NCI-H1105 (cell line): ENCODE measurements at regions not wholly inside any gene's neighbourhood (a gene's known extent, or its start where the extent isn't known, plus 50 kb on each side); places are given as distances from the start of the nearest gene placed in this dataset.
"Not testable (repeated sequence)": the region's sequence is repeated elsewhere in the genome, so short reads cannot be mapped to it uniquely, and the experiment has no call there.

Experiments used
- DNase-seq: peaks from one replicate; lab custom pipeline; 2025; lab: John Stamatoyannopoulos, UW

- DNase-seq = not testable (repeated sequence)
These were observed 161.8 kb downstream of the GOSR1 start for GRCh38 chr17:30638968-30639367.

DNA sequence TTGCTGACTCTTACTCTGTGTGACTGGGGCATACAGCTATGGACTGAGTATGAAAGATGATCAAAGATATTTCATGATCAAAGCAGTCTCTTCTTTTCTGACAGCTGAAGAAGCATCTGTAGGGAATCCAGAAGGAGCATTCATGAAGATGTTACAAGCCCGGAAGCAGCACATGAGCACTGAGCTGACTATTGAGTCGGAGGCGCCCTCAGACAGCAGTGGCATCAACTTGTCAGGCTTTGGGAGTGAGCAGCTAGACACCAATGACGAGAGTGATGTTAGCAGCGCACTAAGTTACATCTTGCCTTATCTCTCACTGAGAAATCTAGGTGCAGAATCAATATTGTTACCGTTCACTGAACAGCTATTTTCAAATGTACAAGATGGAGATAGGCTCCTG lies 154.4 kb downstream of the GOSR1 start:
- DNase-seq = not testable (repeated sequence)

GRCh38 chr17:30625380-30625779 lies 148.2 kb downstream of the GOSR1 start:
- DNase-seq = not testable (repeated sequence)

GRCh38 chr17:30624180-30624579 lies 147.0 kb downstream of the GOSR1 start:
- DNase-seq = not testable (repeated sequence)

GRCh38 chr17:30609682-30610081 lies 132.5 kb downstream of the GOSR1 start:
- DNase-seq = not testable (repeated sequence)

DNA sequence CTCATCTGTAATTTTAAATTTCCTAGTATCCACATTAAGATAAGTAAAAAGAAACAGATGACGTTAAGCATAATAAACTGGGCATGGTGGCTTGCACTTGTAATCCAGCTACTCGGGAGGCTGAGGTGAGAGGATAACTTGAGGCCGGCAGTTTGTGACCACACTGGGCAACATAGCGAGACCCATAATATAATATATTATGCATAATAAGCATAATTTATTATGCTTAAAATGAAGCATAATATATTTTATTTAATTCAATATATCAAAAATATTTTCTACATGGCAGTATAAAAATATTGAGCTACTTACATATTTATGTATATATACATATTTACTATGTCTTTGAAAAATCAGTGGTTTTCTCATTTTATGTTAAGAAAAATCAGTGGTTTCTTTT lies 128.3 kb downstream of the GOSR1 start:
- no peak for DNase-seq

DNA sequence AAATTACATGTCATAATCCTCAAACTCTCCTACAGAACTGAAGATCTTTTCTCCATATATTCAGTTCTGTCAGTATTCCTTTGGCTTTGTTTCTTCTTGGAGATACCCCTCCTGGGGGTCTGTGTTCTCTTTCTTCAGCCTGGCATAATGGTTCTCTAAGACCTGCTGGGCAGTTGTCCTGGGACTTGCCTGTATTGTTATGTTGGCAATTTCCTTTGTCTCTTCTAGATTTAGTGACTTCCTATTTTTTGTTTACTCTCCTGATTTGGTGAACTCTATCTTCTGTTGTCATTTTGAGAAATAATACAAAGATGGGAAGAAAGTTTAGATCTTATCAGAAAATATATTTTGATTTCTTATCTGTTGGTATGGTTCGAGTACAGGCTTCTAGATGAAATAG lies 127.8 kb downstream of the GOSR1 start:
- DNase-seq = no peak

DNA sequence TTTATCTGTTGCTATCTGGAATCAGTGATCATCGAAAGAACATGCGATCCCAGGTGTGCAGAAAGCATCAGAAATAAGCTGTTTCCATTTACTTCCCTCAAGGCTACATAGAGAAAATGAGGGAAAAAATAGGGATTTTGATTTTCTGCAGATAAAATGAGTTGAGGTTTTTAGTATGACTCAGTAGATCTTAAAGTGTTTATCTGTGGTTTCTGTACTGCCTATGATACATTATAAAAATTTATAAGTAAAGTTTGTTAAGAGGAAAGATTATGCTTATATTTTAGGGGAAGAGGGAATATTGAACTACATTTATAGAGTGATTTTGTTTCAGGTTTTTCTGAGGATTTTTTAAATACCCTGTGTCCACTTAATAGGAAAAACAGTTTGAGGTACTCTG lies 125.2 kb downstream of the GOSR1 start:
- DNase-seq = not testable (repeated sequence)

DNA sequence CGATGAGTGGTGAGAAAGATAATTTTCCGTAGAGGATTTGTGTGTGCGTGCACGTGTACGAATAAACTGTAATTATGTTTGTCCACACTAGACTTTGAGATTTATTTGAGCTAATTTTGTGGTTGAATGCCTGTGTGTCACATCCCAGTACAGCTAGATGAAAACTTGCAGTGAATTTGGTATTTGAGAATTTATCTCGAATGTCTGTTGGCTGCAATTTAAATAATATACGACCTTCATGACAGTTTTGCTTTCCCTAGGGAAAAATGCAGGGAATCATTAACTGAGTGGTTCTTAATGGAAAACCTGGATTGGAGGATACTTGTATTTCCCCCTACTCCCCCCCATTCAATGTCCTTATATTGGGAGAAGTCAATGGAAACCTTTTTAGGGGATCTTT lies 124.8 kb downstream of the GOSR1 start:
- not testable (repeated sequence) for DNase-seq

GRCh38 chr17:30600830-30601494 lies 123.8 kb downstream of the GOSR1 start:
- DNase-seq = peak; percentile 39

DNA sequence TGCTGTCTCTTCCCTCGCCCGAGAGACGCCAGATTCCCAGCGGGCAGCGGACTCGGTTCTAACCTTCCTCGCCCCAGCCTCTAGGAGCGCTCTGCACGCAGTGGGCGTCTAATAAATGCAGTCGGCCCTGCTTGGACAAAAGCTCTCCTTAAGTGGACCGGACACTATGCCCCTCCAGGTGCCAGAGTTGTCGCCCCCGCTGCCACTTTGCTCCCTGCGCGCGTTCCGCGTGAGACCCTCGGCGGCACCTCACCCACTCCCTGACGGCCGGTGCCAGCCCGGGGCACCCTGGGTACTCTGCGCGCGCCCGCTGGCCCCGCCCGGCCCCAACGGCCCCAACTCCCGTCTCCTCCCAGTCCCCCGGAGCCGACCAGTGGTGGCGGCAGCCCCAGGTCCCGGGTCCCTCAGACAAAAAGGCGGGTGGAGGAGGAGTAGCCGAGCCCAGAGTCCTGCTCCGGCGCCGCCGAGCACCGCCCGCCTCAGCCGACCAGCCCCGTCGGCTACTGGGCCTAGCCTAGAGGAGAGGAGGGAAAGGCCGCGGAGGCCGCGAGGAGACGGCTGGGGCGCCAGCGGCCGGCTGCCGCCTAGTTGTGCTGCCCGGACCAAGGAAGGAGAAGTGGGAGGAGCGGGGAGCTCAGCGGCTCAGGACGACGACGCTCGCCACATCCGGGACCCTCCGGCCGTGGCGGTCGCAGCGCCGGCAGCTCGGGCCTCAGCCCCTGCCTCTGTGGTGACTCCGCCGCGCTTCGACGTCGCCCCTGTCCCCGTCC lies 123.0 kb downstream of the GOSR1 start:
- DNase-seq = peak; percentile 71

- no peak for DNase-seq
These were observed 122.3 kb downstream of the GOSR1 start for GRCh38 chr17:30599428-30600059.

GRCh38 chr17:30597776-30598288 lies 120.6 kb downstream of the GOSR1 start:
- no peak for DNase-seq

DNA sequence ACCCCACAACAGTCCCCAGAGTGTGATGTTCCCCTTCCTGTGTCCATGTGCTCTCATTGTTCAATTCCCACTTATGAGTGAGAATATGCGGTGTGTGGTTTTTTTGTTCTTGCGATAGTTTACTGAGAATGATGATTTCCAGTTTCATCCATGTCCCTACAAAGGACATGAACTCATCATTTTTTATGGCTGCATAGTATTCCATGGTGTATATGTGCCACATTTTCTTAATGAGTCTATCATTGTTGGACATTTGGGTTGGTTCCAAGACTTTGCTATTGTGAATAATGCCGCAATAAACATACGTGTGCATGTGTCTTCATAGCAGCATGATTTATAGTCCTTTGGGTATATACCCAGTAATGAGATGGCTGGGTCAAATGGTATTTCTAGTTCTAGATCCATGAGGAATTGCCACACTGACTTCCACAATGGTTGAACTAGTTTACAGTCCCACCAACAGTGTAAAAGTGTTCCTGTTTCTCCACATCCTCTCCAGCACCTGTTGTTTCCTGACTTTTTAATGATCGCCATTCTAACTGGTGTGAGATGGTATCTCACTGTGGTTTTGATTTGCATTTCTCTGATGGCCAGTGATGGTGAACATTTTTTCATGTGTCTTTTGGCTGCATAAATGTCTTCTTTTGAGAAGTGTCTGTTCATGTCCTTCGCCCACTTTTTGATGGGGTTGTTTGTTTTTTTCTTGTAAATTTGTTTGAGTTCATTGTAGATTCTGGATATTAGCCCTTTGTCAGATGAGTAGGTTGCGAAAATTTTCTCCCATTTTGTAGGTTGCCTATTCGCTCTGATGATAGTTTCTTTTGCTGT lies 120.0 kb downstream of the GOSR1 start:
- DNase-seq = not testable (repeated sequence)

- not testable (repeated sequence) for DNase-seq
These were observed 117.8 kb downstream of the GOSR1 start for GRCh38 chr17:30594953-30595371.

DNA sequence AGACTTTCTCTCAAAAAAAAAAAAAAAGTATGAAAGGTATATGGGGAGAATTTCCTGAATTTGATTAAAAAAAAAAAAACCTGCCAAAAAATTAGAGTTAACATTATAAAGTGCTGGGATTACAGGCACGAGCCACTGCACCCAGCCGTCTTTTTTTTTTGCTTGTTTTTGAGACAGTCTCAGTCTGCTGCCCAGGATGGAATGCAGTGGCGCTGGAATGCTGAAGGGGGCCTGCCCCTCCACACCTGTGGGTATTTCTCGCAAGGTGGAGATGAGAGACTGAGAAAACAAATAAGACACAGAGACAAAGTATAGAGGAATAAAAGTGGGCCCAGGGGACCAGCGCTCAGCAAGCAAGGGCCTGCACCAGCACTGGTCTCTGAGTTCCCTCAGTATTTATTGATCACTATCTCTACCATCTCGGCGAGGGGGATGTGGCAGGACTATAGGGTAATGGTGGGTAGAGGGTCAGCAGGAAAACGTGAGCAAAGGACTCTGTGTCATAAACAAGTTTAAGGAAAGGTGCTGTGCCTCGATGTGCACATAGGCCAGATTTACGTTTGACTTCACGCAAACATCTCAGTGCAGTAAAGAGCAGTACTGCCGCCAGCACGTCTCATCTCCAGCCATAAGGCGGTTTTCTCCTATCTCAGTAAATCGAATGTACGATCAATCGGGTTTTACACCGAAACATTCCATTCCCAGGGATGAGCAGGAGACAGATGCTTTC lies 117.2 kb downstream of the GOSR1 start:
- DNase-seq = no peak

DNA sequence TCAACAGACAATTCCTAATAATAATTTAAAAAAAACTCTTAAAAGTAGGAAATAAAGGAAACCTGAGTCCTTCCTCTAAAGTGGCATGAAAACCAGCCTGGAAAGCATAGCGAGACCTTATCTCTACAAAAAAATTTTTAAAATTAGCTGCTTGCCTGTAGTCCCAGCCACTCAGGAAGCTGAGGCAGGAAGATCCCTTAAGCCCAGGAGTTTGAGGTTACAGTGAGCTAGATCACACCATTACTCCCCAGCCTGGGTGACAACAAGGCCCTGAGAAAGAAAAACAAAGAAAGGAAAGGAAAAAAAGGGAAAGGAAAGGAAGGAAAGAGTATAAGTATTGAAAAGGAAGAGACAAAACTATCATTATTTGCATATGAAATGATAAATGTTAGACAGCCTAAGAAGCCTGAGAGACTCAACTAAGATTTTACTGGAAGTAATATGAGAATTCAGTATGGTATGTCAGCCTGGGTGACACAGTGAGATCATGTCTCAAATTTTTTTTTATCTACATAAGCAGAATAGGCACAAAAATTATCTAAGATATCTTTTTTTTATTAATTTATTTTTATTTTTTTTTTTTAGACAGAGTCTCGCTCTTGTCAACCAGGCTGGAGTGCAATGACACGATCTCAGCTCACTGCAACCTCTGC lies 113.0 kb downstream of the GOSR1 start:
- DNase-seq = no peak

DNA sequence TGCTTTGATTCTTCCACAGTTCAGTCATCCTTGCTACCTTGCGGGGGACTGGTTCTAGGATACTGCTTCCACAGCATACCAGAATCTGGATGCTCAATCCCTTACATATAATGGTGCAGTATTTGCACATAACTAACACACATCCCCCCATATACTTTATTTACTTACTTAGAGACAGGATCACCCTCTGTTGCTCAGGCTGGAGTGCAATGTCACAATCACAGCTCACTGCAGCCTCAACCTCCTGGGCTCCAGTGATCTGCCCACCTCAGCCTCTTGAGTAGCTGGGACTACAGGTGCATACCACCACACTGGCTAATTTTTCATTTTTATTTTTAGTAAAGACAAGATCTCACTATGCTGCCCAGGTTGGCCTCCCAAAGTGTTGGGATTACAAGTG lies 112.2 kb downstream of the GOSR1 start:
- no peak for DNase-seq

GRCh38 chr17:30588798-30589247 lies 111.6 kb downstream of the GOSR1 start:
- DNase-seq = no peak

DNA sequence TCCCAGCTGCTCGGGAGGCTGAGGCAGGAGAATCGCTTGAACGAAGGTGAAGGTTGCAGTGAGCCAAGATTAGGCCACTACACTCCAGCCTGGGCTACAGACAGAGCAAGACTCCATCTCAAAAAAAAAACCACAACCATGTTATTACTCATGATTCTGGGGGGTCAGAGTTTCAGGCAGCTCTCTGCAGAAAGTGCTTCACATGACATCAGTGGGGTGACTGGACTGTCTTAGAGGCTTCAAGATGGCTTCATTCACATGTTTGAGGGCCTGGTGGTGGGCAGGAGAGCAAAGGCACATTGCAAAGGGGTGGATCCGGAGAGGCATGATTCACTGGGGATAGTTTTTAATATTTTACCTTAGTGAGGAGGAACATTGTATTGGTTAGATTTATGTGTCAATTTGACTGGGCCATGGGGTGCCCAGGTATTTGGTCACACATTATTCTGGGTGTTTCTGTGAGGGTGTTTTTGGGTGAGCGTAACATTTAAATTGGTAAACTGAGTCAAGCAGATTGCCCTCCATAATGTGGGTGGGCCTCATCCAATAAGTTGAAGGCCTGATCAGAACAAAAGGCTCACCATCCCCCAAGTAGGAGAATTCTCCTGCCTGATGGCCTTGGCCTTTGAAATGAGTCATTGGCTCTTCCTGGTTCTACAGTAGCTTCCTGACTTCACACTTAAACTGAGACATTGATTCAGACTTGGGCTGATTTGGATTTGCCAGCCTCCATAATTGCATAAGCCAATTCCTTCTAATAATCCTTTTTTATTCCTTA lies 109.8 kb downstream of the GOSR1 start:
- DNase-seq = no peak
